ENCODE measurements at regions not wholly inside any gene's neighbourhood (a gene's known extent, or its start where the extent isn't known, plus 50 kb on each side); places are given as distances from the start of the nearest gene placed in this dataset.

DNA sequence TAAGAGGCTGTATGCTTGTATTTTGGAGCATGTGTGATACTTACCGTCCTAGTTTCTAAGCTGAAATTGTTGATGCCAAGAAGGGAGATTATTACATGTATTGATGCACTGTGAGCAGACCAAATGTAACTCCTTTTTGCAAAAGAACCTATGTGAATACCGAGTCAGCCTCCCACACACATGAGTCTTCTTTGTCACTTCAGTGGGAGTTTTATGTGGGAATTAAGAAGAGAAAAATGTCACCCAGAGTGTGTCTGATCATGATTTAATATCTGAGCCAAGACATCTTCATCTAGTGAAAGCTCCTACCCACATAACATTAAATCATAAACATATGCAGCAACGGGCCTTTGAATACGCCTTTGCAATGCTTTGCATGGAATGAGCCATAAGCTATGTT is 380.3 kb upstream of the ACTBL2 start:
- Histone ChIP-seq H3K4me1 (ENCODE audit: insufficient read depth, low read length) (no peaks in the 10 kb centered on the region), H3K36me3 (ENCODE audit: insufficient read depth, low read length) (no peaks in the 10 kb centered on the region), H3K27ac (ENCODE audit: low read depth, low read length) (no peak overlapping the region), H3K9me3 (ENCODE audit: low read length) (no peaks in the 10 kb centered on the region), H3K4me3 (ENCODE audit: low read length) (no peak overlapping the region), H3K27me3 (ENCODE audit: insufficient read depth, low read length, poor library complexity, severe bottlenecking) (no peaks in the 10 kb centered on the region)
- no peak overlapping the region for H3K4me3 Mint-ChIP-seq
- ChIA-PET CTCF (no interaction called here), POLR2A (no interaction called here)
- DNase-seq: no peak
- no peak overlapping the region for H3K27ac Mint-ChIP-seq
- H3K27me3 Mint-ChIP-seq: no peaks in the 10 kb centered on the region
- peaks cover 0 to 7% (median 0%) of the 10 kb centered on the region in 5 donors for H3K9me3 Mint-ChIP-seq
- H3K36me3 Mint-ChIP-seq: no peaks in the 10 kb centered on the region
- H3K4me1 Mint-ChIP-seq: no peaks in the 10 kb centered on the region

DNA sequence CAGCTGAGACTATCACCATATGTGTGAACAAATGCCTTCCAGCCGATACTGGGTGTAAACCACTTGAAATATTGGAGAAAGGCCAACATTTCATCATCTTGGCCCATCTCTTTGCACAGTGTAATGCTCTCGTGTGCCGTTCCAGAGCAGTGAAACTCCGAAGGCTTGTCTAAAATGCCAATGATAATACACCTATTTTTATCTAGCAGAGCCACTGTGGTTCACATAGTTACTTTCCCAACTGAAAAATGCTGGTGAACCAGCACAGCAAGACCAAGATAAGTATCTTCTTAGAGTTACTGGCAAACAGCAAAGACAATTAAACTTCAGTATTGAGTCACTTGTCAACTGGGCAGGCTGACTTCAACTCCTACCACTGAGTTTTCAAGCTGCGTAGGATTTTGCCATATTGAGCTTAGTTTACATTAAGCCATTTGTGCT is 379.9 kb upstream of the ACTBL2 start:
- CTCF ChIA-PET: no interaction called here
- no peak for DNase-seq
- Mint-ChIP-seq H3K27ac (no peak overlapping the region), H3K36me3 (no peaks in the 10 kb centered on the region), H3K9me3 (peaks cover 0 to 7% (median 0%) of the 10 kb centered on the region in 5 donors), H3K4me1 (no peaks in the 10 kb centered on the region), H3K27me3 (no peaks in the 10 kb centered on the region), H3K4me3 (no peak overlapping the region)
- Histone ChIP-seq H3K27me3 (ENCODE audit: insufficient read depth, low read length, poor library complexity, severe bottlenecking) (no peaks in the 10 kb centered on the region), H3K4me1 (ENCODE audit: insufficient read depth, low read length) (no peaks in the 10 kb centered on the region), H3K36me3 (ENCODE audit: insufficient read depth, low read length) (no peaks in the 10 kb centered on the region), H3K9me3 (ENCODE audit: low read length) (no peaks in the 10 kb centered on the region), H3K4me3 (ENCODE audit: low read length) (no peak overlapping the region), H3K27ac (ENCODE audit: low read depth, low read length) (no peak overlapping the region)
- POLR2A ChIA-PET: no interaction called here

DNA sequence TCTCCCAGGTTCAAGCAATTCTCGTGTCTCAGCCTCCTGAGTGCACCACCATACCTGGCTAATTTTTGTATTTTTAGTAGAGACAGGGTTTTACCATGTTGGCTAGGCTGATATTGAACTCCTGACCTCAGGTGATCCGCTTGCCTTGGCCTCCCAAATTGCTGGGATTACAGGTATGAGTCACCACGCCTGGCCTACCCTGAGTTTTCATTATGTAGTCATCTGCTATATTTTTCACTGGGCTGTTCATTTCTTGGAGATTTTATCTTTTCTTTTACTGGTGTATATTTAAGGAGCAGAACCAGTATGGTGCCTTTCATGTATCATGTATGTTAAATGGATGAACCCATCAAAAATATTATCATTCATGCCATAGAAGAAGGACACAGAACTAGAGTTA is 377.0 kb upstream of the ACTBL2 start:
- no peaks in the 10 kb centered on the region for H3K27me3 Mint-ChIP-seq
- CTCF ChIA-PET: no interaction called here

DNA sequence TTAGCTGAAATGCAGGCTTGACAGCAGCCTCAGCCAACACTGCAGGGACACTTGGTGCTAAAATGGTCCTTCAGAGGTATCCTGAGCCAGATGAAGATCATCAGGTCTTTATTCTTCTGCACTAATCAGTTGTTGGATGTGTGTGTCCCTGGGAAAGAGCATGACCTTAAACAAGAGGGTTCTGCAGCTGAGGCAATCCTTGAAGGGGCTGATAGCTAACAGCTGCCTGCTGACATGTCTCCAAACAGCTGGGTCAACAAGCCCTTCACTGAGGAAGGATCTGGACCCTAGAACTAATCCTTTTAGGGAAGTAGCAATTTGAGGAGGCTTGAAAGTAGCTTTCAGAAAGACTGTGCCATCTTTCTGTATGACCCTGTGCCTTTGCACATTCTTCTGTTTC is 376.3 kb upstream of the ACTBL2 start:
- CTCF ChIA-PET: no interaction called here

More for the DNA sequence above, 377.0 kb upstream of the ACTBL2 start:
- no peak overlapping the region for H3K4me3 ChIP-seq (ENCODE audit: low read length)
- Mint-ChIP-seq H3K9me3 (peaks cover 0 to 11% (median 0%) of the 10 kb centered on the region in 5 donors), H3K27ac (no peak overlapping the region), H3K36me3 (no peaks in the 10 kb centered on the region), H3K4me3 (no peak overlapping the region), H3K4me1 (no peaks in the 10 kb centered on the region)
- H3K27ac ChIP-seq (ENCODE audit: low read depth, low read length): no peak overlapping the region
- H3K27me3 ChIP-seq (ENCODE audit: insufficient read depth, low read length, poor library complexity, severe bottlenecking): no peaks in the 10 kb centered on the region
- H3K4me1 ChIP-seq (ENCODE audit: insufficient read depth, low read length): no peaks in the 10 kb centered on the region
- H3K36me3 ChIP-seq (ENCODE audit: insufficient read depth, low read length): no peaks in the 10 kb centered on the region
- H3K9me3 ChIP-seq (ENCODE audit: low read length): no peaks in the 10 kb centered on the region
- POLR2A ChIA-PET: no interaction called here
- DNase-seq: no peak

DNA sequence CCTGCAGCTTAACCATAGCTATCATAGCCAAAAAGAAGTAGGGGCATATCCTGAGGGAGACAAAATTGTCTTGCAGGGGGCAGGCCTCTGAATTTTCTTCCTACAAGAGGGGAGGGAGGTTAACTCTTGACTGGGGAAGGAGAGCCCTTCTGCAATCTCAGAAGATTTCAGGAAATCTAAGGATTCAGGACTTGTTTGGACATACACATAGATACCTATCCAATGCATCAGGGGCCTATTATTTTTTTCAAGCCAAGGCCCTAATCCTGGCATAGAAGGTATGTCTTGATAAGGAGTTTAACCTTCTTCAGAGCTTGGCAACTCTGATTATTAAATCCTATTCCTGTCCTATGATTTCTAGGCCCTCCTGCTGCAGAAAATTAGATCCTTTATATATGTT is 375.1 kb upstream of the ACTBL2 start:
- H3K4me1 Mint-ChIP-seq: no peaks in the 10 kb centered on the region
- no peaks in the 10 kb centered on the region for H3K27me3 ChIP-seq (ENCODE audit: insufficient read depth, low read length, poor library complexity, severe bottlenecking)
- H3K9me3 ChIP-seq (ENCODE audit: low read length): no peaks in the 10 kb centered on the region

More for the DNA sequence above, 376.3 kb upstream of the ACTBL2 start:
- Mint-ChIP-seq H3K27me3 (no peaks in the 10 kb centered on the region), H3K4me1 (no peaks in the 10 kb centered on the region), H3K36me3 (no peaks in the 10 kb centered on the region), H3K27ac (no peak overlapping the region), H3K4me3 (no peak overlapping the region), H3K9me3 (peaks cover 0 to 11% (median 0%) of the 10 kb centered on the region in 5 donors)
- POLR2A ChIA-PET: no interaction called here
- H3K27ac ChIP-seq (ENCODE audit: low read depth, low read length): no peak overlapping the region
- H3K4me3 ChIP-seq (ENCODE audit: low read length): no peak overlapping the region
- H3K4me1 ChIP-seq (ENCODE audit: insufficient read depth, low read length): no peaks in the 10 kb centered on the region
- no peaks in the 10 kb centered on the region for H3K27me3 ChIP-seq (ENCODE audit: insufficient read depth, low read length, poor library complexity, severe bottlenecking)
- H3K36me3 ChIP-seq (ENCODE audit: insufficient read depth, low read length): no peaks in the 10 kb centered on the region
- DNase-seq: no peak
- H3K9me3 ChIP-seq (ENCODE audit: low read length): no peaks in the 10 kb centered on the region

DNA sequence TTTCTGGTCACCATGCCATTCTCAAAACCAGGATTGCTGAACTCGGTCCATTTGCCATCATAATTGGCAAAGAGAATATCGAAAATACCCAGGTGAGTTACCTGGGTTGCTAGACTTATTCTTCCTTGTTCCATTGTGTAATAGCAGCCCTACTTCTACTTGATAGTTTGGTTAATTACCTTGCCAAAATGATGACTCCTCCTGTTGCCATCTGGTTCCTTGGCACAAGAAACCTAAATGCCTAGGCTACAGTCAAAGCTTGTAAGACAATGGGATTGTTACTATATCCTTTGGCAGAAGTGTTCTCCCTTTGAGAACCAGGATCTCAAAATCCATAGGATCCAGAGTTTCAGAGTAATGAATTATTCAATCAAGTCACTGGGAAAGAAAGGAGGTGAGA is 373.2 kb upstream of the ACTBL2 start:
- H3K27ac ChIP-seq (ENCODE audit: low read depth, low read length): no peak overlapping the region
- no peaks in the 10 kb centered on the region for H3K27me3 ChIP-seq (ENCODE audit: insufficient read depth, low read length, poor library complexity, severe bottlenecking)

More for the DNA sequence above, 375.1 kb upstream of the ACTBL2 start:
- no peak overlapping the region for H3K4me3 Mint-ChIP-seq
- H3K4me1 ChIP-seq (ENCODE audit: insufficient read depth, low read length): no peaks in the 10 kb centered on the region
- H3K4me3 ChIP-seq (ENCODE audit: low read length): no peak overlapping the region
- H3K36me3 Mint-ChIP-seq: no peaks in the 10 kb centered on the region
- H3K9me3 Mint-ChIP-seq: peaks cover 0 to 8% (median 0%) of the 10 kb centered on the region in 5 donors
- no peak overlapping the region for H3K27ac ChIP-seq (ENCODE audit: low read depth, low read length)
- no peaks in the 10 kb centered on the region for H3K27me3 Mint-ChIP-seq
- CTCF ChIA-PET: no interaction called here
- no peaks in the 10 kb centered on the region for H3K36me3 ChIP-seq (ENCODE audit: insufficient read depth, low read length)
- no peak overlapping the region for H3K27ac Mint-ChIP-seq
- POLR2A ChIA-PET: no interaction called here
- no peak for DNase-seq

DNA sequence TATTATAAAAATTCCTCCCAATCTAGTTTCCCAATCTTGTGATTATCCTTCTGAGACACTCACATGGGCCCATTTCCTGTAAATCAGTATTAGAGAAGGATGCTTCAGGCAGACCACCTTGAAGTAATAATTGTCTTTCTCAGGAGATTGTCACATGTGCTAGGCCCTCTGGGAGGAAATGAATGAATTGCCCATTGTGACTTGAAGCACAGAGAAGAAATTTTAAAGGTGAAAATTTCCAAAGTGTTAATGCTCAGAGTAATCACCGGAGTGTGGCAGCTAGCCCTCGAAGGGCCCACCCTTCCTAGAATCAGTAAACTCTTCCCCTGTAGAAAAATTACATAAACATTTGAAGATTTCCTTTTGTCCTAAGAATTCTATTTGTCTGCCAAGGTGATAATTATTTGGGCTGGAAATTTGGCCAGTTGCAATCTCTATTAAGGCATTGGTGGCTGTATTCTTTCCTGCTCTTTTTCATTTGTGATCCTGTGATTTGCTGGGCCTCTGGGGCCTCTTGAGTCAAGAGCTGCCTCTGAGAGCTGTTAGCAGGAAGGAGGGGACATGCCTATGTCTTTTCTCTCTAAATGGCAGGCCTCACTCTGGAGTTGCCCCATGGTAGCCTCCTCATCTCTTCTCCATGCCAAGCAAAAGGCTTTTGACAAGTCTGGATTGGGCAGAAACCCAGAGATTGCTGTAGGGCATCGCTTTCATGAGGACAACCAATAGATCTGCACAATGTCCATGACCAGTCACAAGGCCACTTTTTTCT is 371.5 kb upstream of the ACTBL2 start:
- ChIA-PET CTCF (no interaction called here), POLR2A (no interaction called here)
- H3K27me3 Mint-ChIP-seq: no peaks in the 10 kb centered on the region
- no peak for DNase-seq
- H3K4me3 ChIP-seq (ENCODE audit: low read length): no peak overlapping the region
- no peaks in the 10 kb centered on the region for H3K36me3 ChIP-seq (ENCODE audit: insufficient read depth, low read length)
- H3K27ac Mint-ChIP-seq: no peak overlapping the region
- no peaks in the 10 kb centered on the region for H3K27me3 ChIP-seq (ENCODE audit: insufficient read depth, low read length, poor library complexity, severe bottlenecking)
- no peaks in the 10 kb centered on the region for H3K9me3 ChIP-seq (ENCODE audit: low read length)
- H3K4me1 Mint-ChIP-seq: no peaks in the 10 kb centered on the region
- H3K9me3 Mint-ChIP-seq: peaks cover 0 to 5% (median 0%) of the 10 kb centered on the region in 5 donors
- H3K4me3 Mint-ChIP-seq: no peak overlapping the region
- no peaks in the 10 kb centered on the region for H3K36me3 Mint-ChIP-seq
- no peaks in the 10 kb centered on the region for H3K4me1 ChIP-seq (ENCODE audit: insufficient read depth, low read length)
- H3K27ac ChIP-seq (ENCODE audit: low read depth, low read length): no peak overlapping the region

More for the DNA sequence above, 373.2 kb upstream of the ACTBL2 start:
- no peaks in the 10 kb centered on the region for H3K9me3 ChIP-seq (ENCODE audit: low read length)
- H3K27ac Mint-ChIP-seq: no peak overlapping the region
- no peak overlapping the region for H3K4me3 Mint-ChIP-seq
- CTCF ChIA-PET: no interaction called here
- no peaks in the 10 kb centered on the region for H3K36me3 Mint-ChIP-seq
- H3K4me1 Mint-ChIP-seq: no peaks in the 10 kb centered on the region
- H3K27me3 Mint-ChIP-seq: no peaks in the 10 kb centered on the region
- peaks cover 0 to 5% (median 0%) of the 10 kb centered on the region in 5 donors for H3K9me3 Mint-ChIP-seq
- no peaks in the 10 kb centered on the region for H3K36me3 ChIP-seq (ENCODE audit: insufficient read depth, low read length)
- no peak overlapping the region for H3K4me3 ChIP-seq (ENCODE audit: low read length)
- no peak for DNase-seq
- POLR2A ChIA-PET: no interaction called here
- no peaks in the 10 kb centered on the region for H3K4me1 ChIP-seq (ENCODE audit: insufficient read depth, low read length)

DNA sequence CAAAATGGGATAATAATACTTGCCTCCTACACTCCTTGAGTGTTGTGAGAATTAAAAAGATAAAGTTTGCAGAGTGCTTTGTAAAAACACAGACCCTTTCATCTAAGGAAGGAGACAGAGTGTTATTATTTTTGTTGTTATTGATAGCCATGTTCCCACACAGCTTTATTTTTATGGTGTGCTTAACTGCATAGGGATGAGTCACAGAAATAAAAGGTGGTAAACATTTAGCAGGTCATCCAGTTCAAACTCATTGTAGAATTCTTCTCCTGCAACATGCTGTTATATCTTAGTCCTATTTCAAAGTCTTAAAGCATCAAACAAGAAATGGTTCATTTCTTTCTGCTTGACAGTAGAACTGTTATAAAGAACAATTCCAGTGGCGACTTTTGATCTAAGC is 367.5 kb upstream of the ACTBL2 start:
- no peaks in the 10 kb centered on the region for H3K4me1 Mint-ChIP-seq
- Histone ChIP-seq H3K9me3 (ENCODE audit: low read length) (no peaks in the 10 kb centered on the region), H3K4me3 (ENCODE audit: low read length) (no peak overlapping the region), H3K27ac (ENCODE audit: low read depth, low read length) (no peak overlapping the region), H3K36me3 (ENCODE audit: insufficient read depth, low read length) (no peaks in the 10 kb centered on the region), H3K27me3 (ENCODE audit: insufficient read depth, low read length, poor library complexity, severe bottlenecking) (no peaks in the 10 kb centered on the region), H3K4me1 (ENCODE audit: insufficient read depth, low read length) (no peaks in the 10 kb centered on the region)
- no peaks in the 10 kb centered on the region for H3K9me3 Mint-ChIP-seq
- no peaks in the 10 kb centered on the region for H3K36me3 Mint-ChIP-seq
- no peak overlapping the region for H3K27ac Mint-ChIP-seq
- no peak overlapping the region for H3K4me3 Mint-ChIP-seq
- no peaks in the 10 kb centered on the region for H3K27me3 Mint-ChIP-seq
- no peak for DNase-seq
- CTCF ChIA-PET: no interaction called here
- POLR2A ChIA-PET: no interaction called here

All from CD8-positive, alpha-beta memory T cell (primary cell).